ENCODE measurements at regions not wholly inside any gene's neighbourhood (a gene's known extent, or its start where the extent isn't known, plus 50 kb on each side); places are given as distances from the start of the nearest gene placed in this dataset.
A peak's percentile ranks its signal among the peaks of the same experiment; 100 is the strongest.

DNA sequence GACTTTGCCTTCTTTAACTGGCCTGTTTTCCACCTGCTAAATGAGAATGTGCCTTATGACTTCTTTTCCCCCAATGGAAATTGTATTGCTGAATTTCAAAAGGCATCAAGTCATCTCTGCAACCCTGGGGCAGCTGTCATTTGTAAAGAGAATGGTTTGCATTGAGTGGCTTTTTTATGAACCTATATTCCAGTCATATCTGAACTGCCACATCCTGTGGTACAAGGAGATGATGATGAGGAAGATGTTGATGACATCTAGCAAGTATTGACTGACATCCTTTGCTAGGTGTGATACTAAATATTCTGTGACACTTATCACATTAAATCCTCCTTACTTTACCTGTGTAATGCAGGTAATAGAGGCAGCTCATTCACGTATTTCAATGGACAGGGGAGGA, 88.3 kb upstream of the KIAA1217 start:
- no peaks in the 10 kb centered on the region for H3K9me3 ChIP-seq
- H3K27ac ChIP-seq = peak overlapping the region in 6 of 10 donors; percentile 10 to 84 (median 71)
- intact Hi-C loops (cut with DNase I) = loop anchor here in 1 of 10 donors (5.0 kb wide), 1 partner anchor 37 kb away; no protein-coding TSS in a partner anchor
- TF ChIP-seq, protein P1, sequence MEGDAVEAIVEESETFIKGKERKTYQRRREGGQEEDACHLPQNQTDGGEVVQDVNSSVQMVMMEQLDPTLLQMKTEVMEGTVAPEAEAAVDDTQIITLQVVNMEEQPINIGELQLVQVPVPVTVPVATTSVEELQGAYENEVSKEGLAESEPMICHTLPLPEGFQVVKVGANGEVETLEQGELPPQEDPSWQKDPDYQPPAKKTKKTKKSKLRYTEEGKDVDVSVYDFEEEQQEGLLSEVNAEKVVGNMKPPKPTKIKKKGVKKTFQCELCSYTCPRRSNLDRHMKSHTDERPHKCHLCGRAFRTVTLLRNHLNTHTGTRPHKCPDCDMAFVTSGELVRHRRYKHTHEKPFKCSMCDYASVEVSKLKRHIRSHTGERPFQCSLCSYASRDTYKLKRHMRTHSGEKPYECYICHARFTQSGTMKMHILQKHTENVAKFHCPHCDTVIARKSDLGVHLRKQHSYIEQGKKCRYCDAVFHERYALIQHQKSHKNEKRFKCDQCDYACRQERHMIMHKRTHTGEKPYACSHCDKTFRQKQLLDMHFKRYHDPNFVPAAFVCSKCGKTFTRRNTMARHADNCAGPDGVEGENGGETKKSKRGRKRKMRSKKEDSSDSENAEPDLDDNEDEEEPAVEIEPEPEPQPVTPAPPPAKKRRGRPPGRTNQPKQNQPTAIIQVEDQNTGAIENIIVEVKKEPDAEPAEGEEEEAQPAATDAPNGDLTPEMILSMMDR (IDR thresholded peaks at IDR 0.05) = no peak
- H3K36me3 ChIP-seq = no peaks in the 10 kb centered on the region
- H3K4me3 ChIP-seq = peak overlapping the region in 7 of 10 donors; percentile 21 to 49 (median 37)
- H3K27me3 ChIP-seq = no peaks in the 10 kb centered on the region
- no peak for DNase-seq
- WGBS, 2 donors = 71% methylated on average over 1 of the region's 1 CpG
- peaks cover 0 to 28% (median 6%) of the 10 kb centered on the region in 9 donors for H3K4me1 ChIP-seq
- no peak for ATAC-seq

- peak overlapping the region in 1 of 10 donors; percentile 14 for H3K27ac ChIP-seq
- H3K36me3 ChIP-seq = no peaks in the 10 kb centered on the region
- H3K27me3 ChIP-seq = no peaks in the 10 kb centered on the region
- H3K9me3 ChIP-seq = peaks cover 0 to 6% (median 0%) of the 10 kb centered on the region in 11 donors
- TF ChIP-seq, protein P1 (IDR thresholded peaks at IDR 0.05) = no peak
- no peak overlapping the region for H3K4me3 ChIP-seq
- WGBS, 2 donors = 41 to 63% methylated on average over 2 of the region's 2 CpGs
- H3K4me1 ChIP-seq = peaks cover 0 to 27% (median 18%) of the 10 kb centered on the region in 9 donors
- ATAC-seq = no peak
- DNase-seq = no peak
- intact Hi-C loops (cut with DNase I) = no loop called here
Observed at GRCh38 chr10:24127516-24127915, 81.4 kb upstream of the KIAA1217 start.

- TF ChIP-seq, protein P1 (IDR thresholded peaks at IDR 0.05) = no peak
- ATAC-seq = peak in 1 of 8 donors; percentile 7
- intact Hi-C loops (cut with DNase I) = no loop called here
Observed at GRCh38 chr10:24128066-24128730, 80.7 kb upstream of the KIAA1217 start.

GRCh38 chr10:24132741-24133140, 76.2 kb upstream of the KIAA1217 start:
- ATAC-seq (no peak), DNase-seq (no peak)
- 92 to 94% methylated on average over 3 of the region's 3 CpGs for WGBS, 2 donors
- intact Hi-C loops (cut with DNase I) = no loop called here
- Histone ChIP-seq H3K4me1 (peaks cover 0 to 14% (median 12%) of the 10 kb centered on the region in 9 donors), H3K9me3 (peaks cover 0 to 6% (median 0%) of the 10 kb centered on the region in 11 donors), H3K36me3 (no peaks in the 10 kb centered on the region), H3K27me3 (no peaks in the 10 kb centered on the region), H3K4me3 (no peak overlapping the region), H3K27ac (no peak overlapping the region)
- TF ChIP-seq, protein P1 (IDR thresholded peaks at IDR 0.05) = no peak

More at GRCh38 chr10:24128066-24128730, 80.7 kb upstream of the KIAA1217 start:
- no peak overlapping the region for H3K4me3 ChIP-seq
- H3K4me1 ChIP-seq = peaks cover 0 to 27% (median 18%) of the 10 kb centered on the region in 9 donors
- H3K36me3 ChIP-seq = no peaks in the 10 kb centered on the region
- WGBS, 2 donors = 54 to 56% methylated on average over 9 of the region's 9 CpGs
- H3K9me3 ChIP-seq = peaks cover 0 to 6% (median 0%) of the 10 kb centered on the region in 11 donors
- H3K27me3 ChIP-seq = no peaks in the 10 kb centered on the region
- no peak for DNase-seq
- peak overlapping the region in 1 of 10 donors; percentile 14 for H3K27ac ChIP-seq

Measured in heart right ventricle (tissue), 16 donors.